Kidney epithelial cell (primary cell): ENCODE measurements at regions not wholly inside any gene's neighbourhood (a gene's known extent, or its start where the extent isn't known, plus 50 kb on each side); places are given as distances from the start of the nearest gene placed in this dataset.
A peak's percentile ranks its signal among the peaks of the same experiment; 100 is the strongest.

Experiments used
- DNase-seq: peaks from one replicate; pipeline ENCODE4 v3.0.0-alpha.2; 2010; ENCODE audit warnings: low read depth
- H3K27me3 ChIP-seq: 2 replicates; pipeline ENCODE4 v1.6.0; 2011; ENCODE audit warnings: low read length; ENCODE audit not compliant: control insufficient read depth, insufficient read depth
- H3K36me3 ChIP-seq: 2 replicates; pipeline ENCODE4 v1.5.1; 2011; ENCODE audit warnings: low read length; ENCODE audit not compliant: control insufficient read depth, insufficient read depth
- H3K4me3 ChIP-seq: 2 replicates; pipeline ENCODE4 v1.5.1; 2011; ENCODE audit warnings: low read depth, mild to moderate bottlenecking, control low read depth, low read length
- CTCF ChIP-seq: IDR thresholded peaks from 2 replicates; pipeline ENCODE4 v1.5.1; 2011; ENCODE audit warnings: mild to moderate bottlenecking, moderate library complexity, low read length, control low read depth, inconsistent platforms; ENCODE audit not compliant: insufficient read depth, poor library complexity, severe bottlenecking

DNA sequence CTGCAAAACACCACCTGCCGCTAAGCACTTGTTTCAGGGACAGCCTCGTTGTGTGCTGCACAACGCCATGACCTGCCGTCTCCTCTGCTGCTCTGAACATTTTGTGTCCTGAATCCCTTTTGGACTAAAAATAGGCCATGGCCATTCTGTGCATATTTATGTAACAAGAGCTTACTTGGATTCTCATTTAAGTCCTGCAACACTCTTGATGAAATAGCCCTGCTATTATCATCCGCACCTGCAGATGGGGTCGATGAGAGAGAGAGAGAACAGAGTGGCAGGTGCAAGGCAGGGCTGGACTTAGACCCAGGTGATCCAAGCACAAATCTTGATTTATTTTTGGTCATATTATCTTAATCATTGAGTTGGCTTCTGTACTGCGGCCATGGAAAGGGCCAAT, 121.2 kb upstream of the PRKCQ start:
- Histone ChIP-seq H3K27me3 (no peaks in the 10 kb centered on the region), H3K4me3 (no peak overlapping the region), H3K36me3 (no peaks in the 10 kb centered on the region)
- TF ChIP-seq CTCF, result peak; percentile 25
- no peak for DNase-seq

- no peak overlapping the region for H3K4me3 ChIP-seq
- no peaks in the 10 kb centered on the region for H3K27me3 ChIP-seq
- H3K36me3 ChIP-seq, result no peaks in the 10 kb centered on the region
- DNase-seq, result no peak
- no peak for TF ChIP-seq CTCF
Measured at GRCh38 chr10:6700066-6700465, 120.0 kb upstream of the PRKCQ start.

- no peak for DNase-seq
- H3K4me3 ChIP-seq, result no peak overlapping the region
- no peak for TF ChIP-seq CTCF
- no peaks in the 10 kb centered on the region for H3K27me3 ChIP-seq
- no peaks in the 10 kb centered on the region for H3K36me3 ChIP-seq
Measured at GRCh38 chr10:6699336-6699735, 119.3 kb upstream of the PRKCQ start.

DNA sequence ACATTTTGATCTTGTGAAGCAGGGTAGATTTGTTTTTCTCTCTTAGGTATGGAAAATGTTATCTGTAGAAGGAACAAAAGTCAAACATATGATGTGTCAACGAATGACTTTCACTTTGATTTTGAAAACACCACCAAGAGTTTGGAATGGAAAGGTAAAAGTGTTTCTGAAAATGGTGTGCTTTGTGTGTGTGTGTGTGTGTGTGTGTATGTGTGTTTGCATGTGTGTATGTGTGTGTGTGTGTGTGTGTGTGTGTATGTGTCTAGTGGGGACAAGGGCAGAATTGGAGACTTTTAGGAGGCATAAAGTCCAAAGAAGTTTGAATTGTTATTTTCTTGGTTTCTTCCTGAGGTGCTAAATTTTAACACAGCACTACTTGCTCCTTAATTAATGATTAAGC, 115.4 kb upstream of the PRKCQ start:
- TF ChIP-seq CTCF, result no peak
- no peak overlapping the region for H3K4me3 ChIP-seq
- DNase-seq, result no peak
- no peaks in the 10 kb centered on the region for H3K27me3 ChIP-seq
- no peaks in the 10 kb centered on the region for H3K36me3 ChIP-seq

DNA sequence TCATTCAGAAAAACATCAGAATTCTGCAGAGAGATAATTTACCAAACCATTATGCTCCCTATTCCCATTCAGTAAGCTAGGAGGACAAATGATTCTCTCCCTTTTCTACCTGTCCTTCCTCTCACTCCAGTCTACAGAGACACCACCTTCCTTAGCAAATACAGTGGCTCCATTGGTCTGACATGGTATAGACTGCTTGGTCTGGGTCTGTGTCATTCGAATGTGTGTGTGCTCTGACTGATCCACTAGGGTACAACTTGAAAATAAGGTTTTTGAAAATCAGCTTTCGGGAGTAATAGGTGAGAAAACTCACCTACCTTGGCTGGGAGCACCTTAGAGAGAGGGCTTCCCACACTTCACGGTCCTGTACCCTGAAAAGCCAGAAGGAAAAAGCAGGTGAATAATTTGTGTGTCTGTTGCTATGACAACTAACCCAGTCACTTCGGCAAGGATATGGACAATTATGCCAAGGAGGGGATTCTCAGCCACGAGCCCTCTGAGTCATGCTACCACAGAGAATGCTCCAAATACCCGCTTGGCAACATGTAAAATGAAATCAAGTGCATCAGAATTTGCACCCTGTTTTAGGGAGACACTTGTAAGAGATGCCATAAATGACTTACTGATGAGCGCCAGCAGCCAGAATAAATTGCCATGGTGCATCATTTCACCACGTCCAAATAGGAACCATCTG, 114.5 kb upstream of the PRKCQ start:
- H3K36me3 ChIP-seq, result no peaks in the 10 kb centered on the region
- no peak overlapping the region for H3K4me3 ChIP-seq
- DNase-seq, result peak; percentile 56
- no peak for TF ChIP-seq CTCF
- no peaks in the 10 kb centered on the region for H3K27me3 ChIP-seq

- no peak for TF ChIP-seq CTCF
- no peaks in the 10 kb centered on the region for H3K27me3 ChIP-seq
- DNase-seq, result no peak
- no peaks in the 10 kb centered on the region for H3K36me3 ChIP-seq
- no peak overlapping the region for H3K4me3 ChIP-seq
Measured at GRCh38 chr10:6692856-6693255, 112.8 kb upstream of the PRKCQ start.
